ENCODE measurements at regions not wholly inside any gene's neighbourhood (a gene's known extent, or its start where the extent isn't known, plus 50 kb on each side); places are given as distances from the start of the nearest gene placed in this dataset.

DNA sequence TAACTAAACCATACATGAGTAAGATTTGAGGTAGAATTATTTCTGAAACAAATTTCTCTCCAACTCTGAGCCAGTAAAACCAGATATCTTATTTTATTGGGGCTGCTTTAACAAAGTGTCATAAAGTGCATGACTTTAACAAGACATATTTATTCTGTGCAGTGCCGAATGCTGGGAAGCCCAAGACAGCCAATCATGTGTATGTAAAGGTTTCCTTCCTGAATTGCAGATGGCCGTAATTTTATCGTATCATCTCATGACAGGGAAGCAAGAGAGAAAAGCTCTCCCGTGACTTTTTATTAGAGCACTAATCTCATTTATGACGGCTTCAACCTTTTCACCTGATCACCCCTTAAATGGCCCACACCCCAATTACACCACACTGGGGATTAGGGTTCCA, 777.9 kb downstream of the TMEM121 start:
- TF ChIP-seq, protein P1, sequence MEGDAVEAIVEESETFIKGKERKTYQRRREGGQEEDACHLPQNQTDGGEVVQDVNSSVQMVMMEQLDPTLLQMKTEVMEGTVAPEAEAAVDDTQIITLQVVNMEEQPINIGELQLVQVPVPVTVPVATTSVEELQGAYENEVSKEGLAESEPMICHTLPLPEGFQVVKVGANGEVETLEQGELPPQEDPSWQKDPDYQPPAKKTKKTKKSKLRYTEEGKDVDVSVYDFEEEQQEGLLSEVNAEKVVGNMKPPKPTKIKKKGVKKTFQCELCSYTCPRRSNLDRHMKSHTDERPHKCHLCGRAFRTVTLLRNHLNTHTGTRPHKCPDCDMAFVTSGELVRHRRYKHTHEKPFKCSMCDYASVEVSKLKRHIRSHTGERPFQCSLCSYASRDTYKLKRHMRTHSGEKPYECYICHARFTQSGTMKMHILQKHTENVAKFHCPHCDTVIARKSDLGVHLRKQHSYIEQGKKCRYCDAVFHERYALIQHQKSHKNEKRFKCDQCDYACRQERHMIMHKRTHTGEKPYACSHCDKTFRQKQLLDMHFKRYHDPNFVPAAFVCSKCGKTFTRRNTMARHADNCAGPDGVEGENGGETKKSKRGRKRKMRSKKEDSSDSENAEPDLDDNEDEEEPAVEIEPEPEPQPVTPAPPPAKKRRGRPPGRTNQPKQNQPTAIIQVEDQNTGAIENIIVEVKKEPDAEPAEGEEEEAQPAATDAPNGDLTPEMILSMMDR (IDR thresholded peaks at IDR 0.05; ENCODE audit: insufficient read depth, low read length): no peak
- TF ChIP-seq POLR2AphosphoS5 (IDR thresholded peaks at IDR 0.05; ENCODE audit: low read depth): no peak
- no peak for TF ChIP-seq SPI1 (IDR thresholded peaks at IDR 0.05; ENCODE audit: borderline replicate concordance, low read depth)
- TF ChIP-seq, protein P2, sequence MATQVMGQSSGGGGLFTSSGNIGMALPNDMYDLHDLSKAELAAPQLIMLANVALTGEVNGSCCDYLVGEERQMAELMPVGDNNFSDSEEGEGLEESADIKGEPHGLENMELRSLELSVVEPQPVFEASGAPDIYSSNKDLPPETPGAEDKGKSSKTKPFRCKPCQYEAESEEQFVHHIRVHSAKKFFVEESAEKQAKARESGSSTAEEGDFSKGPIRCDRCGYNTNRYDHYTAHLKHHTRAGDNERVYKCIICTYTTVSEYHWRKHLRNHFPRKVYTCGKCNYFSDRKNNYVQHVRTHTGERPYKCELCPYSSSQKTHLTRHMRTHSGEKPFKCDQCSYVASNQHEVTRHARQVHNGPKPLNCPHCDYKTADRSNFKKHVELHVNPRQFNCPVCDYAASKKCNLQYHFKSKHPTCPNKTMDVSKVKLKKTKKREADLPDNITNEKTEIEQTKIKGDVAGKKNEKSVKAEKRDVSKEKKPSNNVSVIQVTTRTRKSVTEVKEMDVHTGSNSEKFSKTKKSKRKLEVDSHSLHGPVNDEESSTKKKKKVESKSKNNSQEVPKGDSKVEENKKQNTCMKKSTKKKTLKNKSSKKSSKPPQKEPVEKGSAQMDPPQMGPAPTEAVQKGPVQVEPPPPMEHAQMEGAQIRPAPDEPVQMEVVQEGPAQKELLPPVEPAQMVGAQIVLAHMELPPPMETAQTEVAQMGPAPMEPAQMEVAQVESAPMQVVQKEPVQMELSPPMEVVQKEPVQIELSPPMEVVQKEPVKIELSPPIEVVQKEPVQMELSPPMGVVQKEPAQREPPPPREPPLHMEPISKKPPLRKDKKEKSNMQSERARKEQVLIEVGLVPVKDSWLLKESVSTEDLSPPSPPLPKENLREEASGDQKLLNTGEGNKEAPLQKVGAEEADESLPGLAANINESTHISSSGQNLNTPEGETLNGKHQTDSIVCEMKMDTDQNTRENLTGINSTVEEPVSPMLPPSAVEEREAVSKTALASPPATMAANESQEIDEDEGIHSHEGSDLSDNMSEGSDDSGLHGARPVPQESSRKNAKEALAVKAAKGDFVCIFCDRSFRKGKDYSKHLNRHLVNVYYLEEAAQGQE (IDR thresholded peaks at IDR 0.05; ENCODE audit: insufficient replicate concordance, low read depth): no peak
